IPS DF 19.7 (cell line): ENCODE measurements at regions not wholly inside any gene's neighbourhood (a gene's known extent, or its start where the extent isn't known, plus 50 kb on each side); places are given as distances from the start of the nearest gene placed in this dataset.
"Not testable (repeated sequence)": the region's sequence is repeated elsewhere in the genome, so short reads cannot be mapped to it uniquely, and the experiment has no call there.

Experiments
- DNase-seq: peaks from one replicate; pipeline ENCODE4 v3.0.0-alpha.2; 2013; ENCODE audit warnings: low read depth, low spot score

GRCh38 chr16:29200135-29200601 lies 206.3 kb downstream of the NPIPB11 start:
- not testable (repeated sequence) for DNase-seq

GRCh38 chr16:29199626-29200025 lies 206.9 kb downstream of the NPIPB11 start:
- not testable (repeated sequence) for DNase-seq

- DNase-seq = no peak
Observed at GRCh38 chr16:29198731-29199521, 207.6 kb downstream of the NPIPB11 start.

GRCh38 chr16:29198231-29198630 lies 208.3 kb downstream of the NPIPB11 start:
- DNase-seq = no peak

GRCh38 chr16:29197494-29198100 lies 208.9 kb downstream of the NPIPB11 start:
- not testable (repeated sequence) for DNase-seq

GRCh38 chr16:29196746-29197145 lies 209.8 kb downstream of the NPIPB11 start:
- DNase-seq = not testable (repeated sequence)

- not testable (repeated sequence) for DNase-seq
Observed at GRCh38 chr16:29195116-29195872, 210.4 kb downstream of the LAT start.

GRCh38 chr16:29194185-29194844 lies 209.5 kb downstream of the LAT start:
- not testable (repeated sequence) for DNase-seq

GRCh38 chr16:29193634-29194033 lies 208.8 kb downstream of the LAT start:
- not testable (repeated sequence) for DNase-seq

GRCh38 chr16:29193248-29193574 lies 208.4 kb downstream of the LAT start:
- not testable (repeated sequence) for DNase-seq

GRCh38 chr16:29192329-29193247 lies 207.7 kb downstream of the LAT start:
- no peak for DNase-seq

- DNase-seq = not testable (repeated sequence)
Observed at GRCh38 chr16:29191636-29192180, 206.9 kb downstream of the LAT start.

GRCh38 chr16:29190553-29191431 lies 205.9 kb downstream of the LAT start:
- not testable (repeated sequence) for DNase-seq

- not testable (repeated sequence) for DNase-seq
Observed at GRCh38 chr16:29188806-29189205, 204.0 kb downstream of the LAT start.

GRCh38 chr16:29186306-29187220 lies 201.7 kb downstream of the LAT start:
- not testable (repeated sequence) for DNase-seq

- not testable (repeated sequence) for DNase-seq
Observed at GRCh38 chr16:29185872-29186271, 201.0 kb downstream of the LAT start.

GRCh38 chr16:29184738-29185438 lies 200.0 kb downstream of the LAT start:
- DNase-seq = not testable (repeated sequence)
